ENCODE measurements at regions not wholly inside any gene's neighbourhood (a gene's known extent, or its start where the extent isn't known, plus 50 kb on each side); places are given as distances from the start of the nearest gene placed in this dataset.

DNA sequence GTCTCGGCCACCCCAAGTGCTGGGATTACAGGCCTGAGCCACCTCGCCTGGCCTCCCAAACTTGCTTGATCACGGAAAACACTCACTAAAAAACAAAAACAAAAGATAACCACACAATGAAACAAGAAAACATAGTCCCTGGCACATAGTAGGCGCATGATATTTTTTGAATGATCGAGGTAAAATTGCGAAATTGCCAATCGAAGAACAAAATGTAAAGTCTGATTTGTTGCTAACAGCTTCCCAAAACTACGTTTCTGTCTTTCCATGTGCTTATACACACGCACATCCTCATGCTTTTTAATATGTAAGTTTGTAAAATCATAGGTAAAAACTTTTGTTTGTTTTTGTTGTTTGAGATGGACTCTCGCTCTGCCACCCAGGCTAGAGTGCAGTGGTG, 168.5 kb upstream of the SALL4 start:
- TF ChIP-seq, protein P1, sequence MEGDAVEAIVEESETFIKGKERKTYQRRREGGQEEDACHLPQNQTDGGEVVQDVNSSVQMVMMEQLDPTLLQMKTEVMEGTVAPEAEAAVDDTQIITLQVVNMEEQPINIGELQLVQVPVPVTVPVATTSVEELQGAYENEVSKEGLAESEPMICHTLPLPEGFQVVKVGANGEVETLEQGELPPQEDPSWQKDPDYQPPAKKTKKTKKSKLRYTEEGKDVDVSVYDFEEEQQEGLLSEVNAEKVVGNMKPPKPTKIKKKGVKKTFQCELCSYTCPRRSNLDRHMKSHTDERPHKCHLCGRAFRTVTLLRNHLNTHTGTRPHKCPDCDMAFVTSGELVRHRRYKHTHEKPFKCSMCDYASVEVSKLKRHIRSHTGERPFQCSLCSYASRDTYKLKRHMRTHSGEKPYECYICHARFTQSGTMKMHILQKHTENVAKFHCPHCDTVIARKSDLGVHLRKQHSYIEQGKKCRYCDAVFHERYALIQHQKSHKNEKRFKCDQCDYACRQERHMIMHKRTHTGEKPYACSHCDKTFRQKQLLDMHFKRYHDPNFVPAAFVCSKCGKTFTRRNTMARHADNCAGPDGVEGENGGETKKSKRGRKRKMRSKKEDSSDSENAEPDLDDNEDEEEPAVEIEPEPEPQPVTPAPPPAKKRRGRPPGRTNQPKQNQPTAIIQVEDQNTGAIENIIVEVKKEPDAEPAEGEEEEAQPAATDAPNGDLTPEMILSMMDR (IDR thresholded peaks at IDR 0.05; ENCODE audit: low read depth, low read length): no peak
- Histone ChIP-seq H3K27ac (no peak overlapping the region), H3K4me3 (no peak overlapping the region), H3K9me3 (ENCODE audit: low read depth) (no peaks in the 10 kb centered on the region), H3K27me3 (no peaks in the 10 kb centered on the region), H3K4me1 (ENCODE audit: low read depth) (no peaks in the 10 kb centered on the region), H3K36me3 (no peaks in the 10 kb centered on the region)
- no peak for DNase-seq (ENCODE audit: low read depth in 1 of 2, low spot score in 1 of 2)

DNA sequence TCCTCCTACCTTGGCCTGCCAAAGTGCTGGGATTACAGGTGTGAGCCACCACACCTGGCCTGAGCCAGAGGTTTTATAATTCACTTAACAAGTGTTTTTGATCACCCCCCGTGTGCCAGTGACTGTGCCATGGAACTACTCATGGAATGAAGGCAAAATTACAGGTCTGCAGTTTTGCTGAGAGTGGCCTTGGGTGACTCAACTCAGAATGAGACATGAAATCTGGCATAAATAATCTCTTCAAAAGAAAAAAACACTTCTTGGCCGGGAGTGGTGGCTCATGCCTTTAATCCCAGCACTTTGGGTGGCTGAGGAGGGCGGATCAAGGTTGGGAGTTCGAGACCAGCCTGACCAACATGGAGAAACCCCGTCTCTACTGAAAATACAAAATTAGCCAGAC, 166.9 kb upstream of the SALL4 start:
- TF ChIP-seq, protein P1 (IDR thresholded peaks at IDR 0.05; ENCODE audit: low read depth, low read length): no peak
- no peaks in the 10 kb centered on the region for H3K36me3 ChIP-seq
- DNase-seq (ENCODE audit: low read depth in 1 of 2, low spot score in 1 of 2): no peak
- H3K4me1 ChIP-seq (ENCODE audit: low read depth): no peaks in the 10 kb centered on the region
- H3K27me3 ChIP-seq: no peaks in the 10 kb centered on the region
- H3K27ac ChIP-seq: no peak overlapping the region
- no peak overlapping the region for H3K4me3 ChIP-seq
- H3K9me3 ChIP-seq (ENCODE audit: low read depth): no peaks in the 10 kb centered on the region

DNA sequence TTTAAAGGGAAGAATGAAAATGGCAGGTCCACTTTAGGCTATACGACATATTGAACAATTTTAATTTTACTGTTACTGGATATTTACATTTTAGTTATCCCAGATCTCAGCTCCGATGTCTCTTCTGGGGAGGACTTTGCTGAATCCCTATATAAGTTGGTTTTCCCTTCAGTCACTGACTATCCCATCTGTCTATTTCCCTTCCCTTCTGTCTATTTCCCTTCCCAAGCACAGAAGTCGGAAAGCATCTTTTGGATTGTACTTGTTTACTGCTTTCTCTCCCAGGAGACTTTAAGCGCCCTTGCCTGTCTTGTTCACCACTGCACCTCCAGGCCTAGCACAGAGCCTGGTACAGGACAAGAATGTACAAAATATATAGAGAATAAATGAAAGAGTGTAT, 165.8 kb upstream of the SALL4 start:
- Histone ChIP-seq H3K36me3 (no peaks in the 10 kb centered on the region), H3K27me3 (no peaks in the 10 kb centered on the region), H3K27ac (no peak overlapping the region), H3K4me1 (ENCODE audit: low read depth) (no peaks in the 10 kb centered on the region), H3K4me3 (no peak overlapping the region), H3K9me3 (ENCODE audit: low read depth) (no peaks in the 10 kb centered on the region)
- DNase-seq (ENCODE audit: low read depth in 1 of 2, low spot score in 1 of 2): no peak
- TF ChIP-seq, protein P1 (IDR thresholded peaks at IDR 0.05; ENCODE audit: low read depth, low read length): no peak

DNA sequence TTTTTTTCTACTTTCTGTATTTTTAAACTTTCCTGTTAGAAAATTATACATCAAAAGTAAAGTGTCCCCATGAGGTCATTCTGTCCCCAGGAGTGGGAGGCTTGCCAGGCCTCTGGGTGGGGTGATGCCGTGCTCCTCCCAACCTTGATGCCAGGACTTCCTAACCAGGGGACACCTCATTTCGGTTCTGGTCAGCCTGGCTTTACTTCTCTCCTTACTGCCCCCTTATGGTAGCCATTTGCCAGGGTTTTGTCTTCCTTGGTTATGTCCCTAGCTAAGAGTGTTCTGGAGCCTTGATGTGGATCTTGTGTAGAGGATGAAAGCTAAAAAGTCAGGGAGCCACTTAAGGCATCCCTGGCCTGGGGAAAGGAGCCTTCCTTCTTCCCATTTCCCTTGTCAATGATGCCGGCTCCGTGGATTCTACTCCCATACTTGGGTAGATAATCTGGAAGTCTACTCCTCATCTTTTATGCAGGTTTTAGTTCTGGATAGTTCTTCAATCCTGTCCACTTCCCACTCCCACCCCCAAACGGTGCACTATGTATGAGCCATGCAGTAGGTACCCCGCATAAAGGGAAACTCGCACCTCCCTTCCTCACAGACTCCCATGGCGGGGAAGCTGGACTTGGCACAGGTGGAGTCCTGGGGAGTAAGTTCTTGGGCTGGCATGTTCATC, 164.1 kb upstream of the SALL4 start:
- Histone ChIP-seq H3K9me3 (ENCODE audit: low read depth) (no peaks in the 10 kb centered on the region), H3K4me3 (no peak overlapping the region), H3K27ac (no peak overlapping the region), H3K36me3 (no peaks in the 10 kb centered on the region), H3K4me1 (ENCODE audit: low read depth) (no peaks in the 10 kb centered on the region), H3K27me3 (no peaks in the 10 kb centered on the region)
- peak; percentile 75 to 84 for DNase-seq (ENCODE audit: low read depth in 1 of 2, low spot score in 1 of 2)
- TF ChIP-seq, protein P1 (IDR thresholded peaks at IDR 0.05; ENCODE audit: low read depth, low read length): peak; percentile 93

DNA sequence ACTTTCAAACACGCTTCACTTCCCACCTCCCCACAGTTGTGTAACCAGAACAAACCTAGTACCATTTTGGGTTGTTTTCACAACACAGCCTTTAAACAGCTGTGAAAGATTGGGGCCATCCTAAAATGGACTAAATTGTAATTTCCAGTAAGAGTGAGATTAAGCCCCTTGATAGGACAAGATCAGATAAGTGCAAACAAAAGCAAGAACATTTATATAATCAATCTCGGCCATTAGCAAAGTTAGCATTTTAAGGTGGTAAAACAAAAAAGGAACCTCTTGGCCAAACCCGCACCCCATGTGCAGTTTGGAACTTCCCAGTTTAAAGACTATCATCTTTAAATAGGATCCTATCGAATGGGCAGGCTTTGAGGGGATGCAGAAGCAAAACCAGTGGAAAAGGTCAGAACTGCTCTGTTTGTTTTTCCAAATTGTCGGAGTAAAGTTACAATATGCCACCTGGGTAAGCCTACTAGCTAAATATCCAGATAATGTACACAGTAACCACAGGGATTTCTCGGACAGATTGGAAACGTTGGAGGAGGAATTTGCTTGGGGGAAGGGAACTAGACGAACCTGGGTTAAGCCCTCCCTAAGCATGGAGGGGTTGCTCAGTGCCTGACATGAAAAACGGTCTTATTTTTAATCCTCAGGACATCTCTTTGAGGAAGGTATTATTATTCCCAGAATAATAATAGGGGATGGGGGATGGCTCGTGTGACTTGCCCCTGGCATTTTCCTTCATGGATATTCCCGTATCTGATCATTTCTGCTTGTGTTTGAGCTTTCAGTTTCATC, 159.8 kb upstream of the SALL4 start:
- no peak overlapping the region for H3K27ac ChIP-seq
- no peaks in the 10 kb centered on the region for H3K36me3 ChIP-seq
- no peaks in the 10 kb centered on the region for H3K27me3 ChIP-seq
- no peaks in the 10 kb centered on the region for H3K9me3 ChIP-seq (ENCODE audit: low read depth)
- no peak overlapping the region for H3K4me3 ChIP-seq
- TF ChIP-seq, protein P1 (IDR thresholded peaks at IDR 0.05; ENCODE audit: low read depth, low read length): no peak
- H3K4me1 ChIP-seq (ENCODE audit: low read depth): no peaks in the 10 kb centered on the region
- no peak for DNase-seq (ENCODE audit: low read depth in 1 of 2, low spot score in 1 of 2)

All from cardiac muscle cell (in vitro differentiated cells and primary cell).